Mesothelial cell of epicardium (in vitro differentiated cells): ENCODE measurements at regions not wholly inside any gene's neighbourhood (a gene's known extent, or its start where the extent isn't known, plus 50 kb on each side); places are given as distances from the start of the nearest gene placed in this dataset.

Source experiments
- DNase-seq, 2 experiments: peaks; one replicate each; pipeline ENCODE4 v3.0.0; 2021; ENCODE audit warnings: low spot score in 2 of 2; ENCODE audit not compliant: unreplicated experiment in 2 of 2
- H3K27ac Mint-ChIP-seq: 2 replicates; pipeline ENCODE4 v1.8.0; 2021; ENCODE audit warnings: mixed read lengths
- H3K27me3 Mint-ChIP-seq: 2 replicates; pipeline ENCODE4 v1.8.0; 2021; ENCODE audit warnings: low read depth, mixed read lengths
- H3K36me3 Mint-ChIP-seq: 2 replicates; pipeline ENCODE4 v1.8.0; 2021; ENCODE audit warnings: mixed read lengths
- H3K4me1 Mint-ChIP-seq: 2 replicates; pipeline ENCODE4 v1.8.0; 2021; ENCODE audit warnings: mixed read lengths
- H3K4me3 Mint-ChIP-seq: 2 replicates; pipeline ENCODE4 v1.8.0; 2021; ENCODE audit warnings: mild to moderate bottlenecking, moderate library complexity, mixed read lengths
- H3K9me3 Mint-ChIP-seq: 2 replicates; pipeline ENCODE4 v1.8.0; 2021; ENCODE audit warnings: mixed read lengths
- TF ChIP-seq, protein P1 (sequence below): fragments of 200-600 bp; sonication (generic); IDR thresholded peaks from one replicate; pipeline ENCODE4 v1.5.0; 2021; ENCODE audit warnings: antibody characterized with exemption; ENCODE audit not compliant: unreplicated experiment

DNA sequence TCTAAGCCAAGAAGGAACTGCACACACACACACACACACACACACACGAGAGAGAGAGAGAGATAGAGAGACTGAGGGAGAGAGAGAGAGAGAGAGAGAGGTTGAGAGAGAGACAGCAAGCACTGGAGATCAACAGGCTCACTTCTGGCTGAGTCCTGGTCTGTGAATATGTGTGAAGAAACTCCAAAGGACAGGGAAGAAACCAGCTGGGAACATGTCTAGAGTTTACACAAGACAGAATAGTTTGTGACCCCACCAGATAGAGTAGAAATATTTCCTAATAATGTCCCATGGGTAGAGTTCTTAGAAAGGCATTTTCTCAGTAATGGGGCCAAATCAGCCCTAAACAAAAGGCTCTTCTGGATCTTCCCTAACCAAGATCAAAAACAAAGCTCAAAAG is 155.5 kb upstream of the IGFBP3 start:
- no peak overlapping the region for H3K4me3 Mint-ChIP-seq
- DNase-seq: no peak
- TF ChIP-seq, protein P1, sequence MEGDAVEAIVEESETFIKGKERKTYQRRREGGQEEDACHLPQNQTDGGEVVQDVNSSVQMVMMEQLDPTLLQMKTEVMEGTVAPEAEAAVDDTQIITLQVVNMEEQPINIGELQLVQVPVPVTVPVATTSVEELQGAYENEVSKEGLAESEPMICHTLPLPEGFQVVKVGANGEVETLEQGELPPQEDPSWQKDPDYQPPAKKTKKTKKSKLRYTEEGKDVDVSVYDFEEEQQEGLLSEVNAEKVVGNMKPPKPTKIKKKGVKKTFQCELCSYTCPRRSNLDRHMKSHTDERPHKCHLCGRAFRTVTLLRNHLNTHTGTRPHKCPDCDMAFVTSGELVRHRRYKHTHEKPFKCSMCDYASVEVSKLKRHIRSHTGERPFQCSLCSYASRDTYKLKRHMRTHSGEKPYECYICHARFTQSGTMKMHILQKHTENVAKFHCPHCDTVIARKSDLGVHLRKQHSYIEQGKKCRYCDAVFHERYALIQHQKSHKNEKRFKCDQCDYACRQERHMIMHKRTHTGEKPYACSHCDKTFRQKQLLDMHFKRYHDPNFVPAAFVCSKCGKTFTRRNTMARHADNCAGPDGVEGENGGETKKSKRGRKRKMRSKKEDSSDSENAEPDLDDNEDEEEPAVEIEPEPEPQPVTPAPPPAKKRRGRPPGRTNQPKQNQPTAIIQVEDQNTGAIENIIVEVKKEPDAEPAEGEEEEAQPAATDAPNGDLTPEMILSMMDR: no peak
- peaks cover 3% of the 10 kb centered on the region for H3K36me3 Mint-ChIP-seq
- no peak overlapping the region for H3K27ac Mint-ChIP-seq
- H3K4me1 Mint-ChIP-seq: peaks cover 14% of the 10 kb centered on the region
- peaks cover 4% of the 10 kb centered on the region for H3K9me3 Mint-ChIP-seq
- no peaks in the 10 kb centered on the region for H3K27me3 Mint-ChIP-seq

DNA sequence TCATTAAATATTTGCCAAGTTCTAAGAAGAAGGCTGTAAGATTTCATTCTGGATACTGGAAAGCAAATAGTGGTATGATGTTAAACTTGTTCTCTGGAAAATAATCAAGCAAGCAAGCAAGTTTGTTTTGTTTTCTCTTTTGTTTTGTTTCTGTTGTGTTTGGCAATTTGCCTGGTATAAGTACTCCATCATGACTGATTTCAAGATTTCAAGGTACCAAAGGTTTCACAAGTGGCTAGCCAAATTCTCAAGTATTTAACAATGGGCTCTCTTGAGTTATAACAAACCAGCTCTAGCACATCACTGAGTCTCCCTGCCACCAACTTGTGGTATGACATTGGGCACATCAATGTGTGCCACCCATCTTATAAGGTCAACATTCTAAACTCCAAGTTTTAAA is 151.7 kb upstream of the IGFBP3 start:
- no peak overlapping the region for H3K27ac Mint-ChIP-seq
- TF ChIP-seq, protein P1: no peak

GRCh38 chr7:46071601-46072000 is 150.5 kb upstream of the IGFBP3 start:
- TF ChIP-seq, protein P1: no peak
- no peaks in the 10 kb centered on the region for H3K9me3 Mint-ChIP-seq
- peaks cover 7% of the 10 kb centered on the region for H3K4me1 Mint-ChIP-seq
- no peak overlapping the region for H3K27ac Mint-ChIP-seq
- no peak for DNase-seq
- no peak overlapping the region for H3K4me3 Mint-ChIP-seq
- H3K27me3 Mint-ChIP-seq: no peaks in the 10 kb centered on the region
- no peaks in the 10 kb centered on the region for H3K36me3 Mint-ChIP-seq

More for the DNA sequence above, 151.7 kb upstream of the IGFBP3 start:
- Mint-ChIP-seq H3K36me3 (no peaks in the 10 kb centered on the region), H3K4me1 (peaks cover 9% of the 10 kb centered on the region), H3K27me3 (no peaks in the 10 kb centered on the region), H3K4me3 (no peak overlapping the region), H3K9me3 (no peaks in the 10 kb centered on the region)
- no peak for DNase-seq

- Mint-ChIP-seq H3K4me3 (no peak overlapping the region), H3K27me3 (no peaks in the 10 kb centered on the region), H3K27ac (no peak overlapping the region), H3K9me3 (no peaks in the 10 kb centered on the region), H3K36me3 (no peaks in the 10 kb centered on the region), H3K4me1 (peaks cover 3% of the 10 kb centered on the region)
- TF ChIP-seq, protein P1: no peak
- DNase-seq: no peak
Observed at GRCh38 chr7:46071076-46071475, 150.0 kb upstream of the IGFBP3 start.

DNA sequence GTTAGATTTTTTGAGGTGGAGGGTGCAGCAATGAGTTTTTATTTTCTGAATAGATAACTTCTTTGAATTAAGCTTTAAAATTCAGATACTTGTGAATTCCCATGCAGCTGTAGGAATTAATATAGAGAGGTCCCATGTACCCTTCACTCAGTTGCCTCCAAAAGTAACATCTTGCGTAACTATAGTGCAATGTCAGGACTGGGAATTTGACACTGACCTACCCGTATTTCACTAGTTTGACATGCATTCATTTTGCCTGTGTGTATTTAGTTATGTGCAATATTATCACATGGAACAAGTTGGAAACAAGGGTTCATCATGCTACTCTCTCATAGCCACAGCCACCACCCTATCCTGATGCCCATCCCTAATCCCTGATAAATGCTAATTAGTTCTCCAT is 147.1 kb upstream of the IGFBP3 start:
- peaks cover 3% of the 10 kb centered on the region for H3K4me1 Mint-ChIP-seq
- H3K9me3 Mint-ChIP-seq: no peaks in the 10 kb centered on the region
- no peak overlapping the region for H3K27ac Mint-ChIP-seq
- H3K27me3 Mint-ChIP-seq: no peaks in the 10 kb centered on the region
- no peak overlapping the region for H3K4me3 Mint-ChIP-seq
- no peaks in the 10 kb centered on the region for H3K36me3 Mint-ChIP-seq
- TF ChIP-seq, protein P1: no peak
- DNase-seq: no peak
